ENCODE measurements at regions not wholly inside any gene's neighbourhood (a gene's known extent, or its start where the extent isn't known, plus 50 kb on each side); places are given as distances from the start of the nearest gene placed in this dataset.
A peak's percentile ranks its signal among the peaks of the same experiment; 100 is the strongest.
"Not testable (repeated sequence)": the region's sequence is repeated elsewhere in the genome, so short reads cannot be mapped to it uniquely, and the experiment has no call there.

DNA sequence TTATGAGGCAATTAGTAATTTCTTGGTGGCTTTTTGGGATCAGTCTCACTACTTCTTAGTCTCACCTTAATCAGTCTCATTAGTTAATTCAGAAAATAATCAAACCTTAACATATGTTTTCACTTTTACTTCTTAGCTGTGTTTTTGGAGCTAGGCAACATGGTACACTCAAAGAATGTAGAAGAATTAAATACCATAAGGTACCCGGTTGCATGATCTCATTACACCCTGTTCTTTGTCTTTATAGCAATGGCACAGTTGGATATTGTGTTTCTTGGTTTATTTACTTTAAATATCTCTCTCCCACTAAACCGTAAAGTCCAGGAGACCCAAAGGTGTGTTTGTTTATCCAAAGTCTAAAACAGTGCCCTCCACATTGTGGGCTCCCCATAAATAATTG is 132.3 kb downstream of the TNFSF18 start:
- no peak for DNase-seq (ENCODE audit: low read depth)

DNA sequence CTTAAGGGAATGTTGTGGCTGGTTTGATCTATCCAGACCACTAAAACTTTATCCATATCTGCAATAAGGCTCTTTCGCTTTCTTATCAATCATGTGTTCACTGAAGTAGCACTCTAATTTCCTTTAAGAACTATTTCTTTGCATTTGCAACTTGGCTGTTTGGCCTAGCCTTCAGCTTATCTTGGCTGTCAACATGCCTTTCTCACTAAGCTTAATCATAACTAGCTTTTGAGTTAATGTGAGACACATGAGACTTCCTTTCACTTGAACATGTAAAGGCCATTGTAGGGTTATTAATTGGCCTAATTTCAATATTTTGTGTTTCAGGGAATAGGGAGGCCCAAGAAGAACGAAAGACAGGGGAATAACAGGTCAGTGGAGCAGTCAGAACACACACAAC is 124.7 kb downstream of the TNFSF18 start:
- DNase-seq (ENCODE audit: low read depth) = no peak

DNA sequence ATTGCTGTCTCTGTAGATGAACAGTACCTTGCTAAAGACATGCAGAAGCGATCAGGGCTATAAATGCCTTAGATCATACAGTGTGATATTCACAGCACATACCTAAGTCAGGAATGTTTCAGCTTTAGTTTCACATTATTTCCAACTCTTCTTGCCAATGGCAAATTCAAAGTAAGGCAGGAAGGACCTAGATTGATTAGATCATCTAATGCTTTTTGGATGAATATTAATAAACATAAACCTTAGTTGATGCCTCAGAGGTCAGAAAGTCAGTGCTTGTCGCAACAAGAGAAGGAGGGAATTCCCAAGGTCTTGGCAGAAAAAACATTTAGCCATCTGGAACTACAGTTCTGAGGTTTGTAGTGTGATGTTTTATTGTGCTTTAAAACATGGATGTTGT is 122.3 kb downstream of the TNFSF18 start:
- peak; percentile 49 for DNase-seq (ENCODE audit: low read depth)

DNA sequence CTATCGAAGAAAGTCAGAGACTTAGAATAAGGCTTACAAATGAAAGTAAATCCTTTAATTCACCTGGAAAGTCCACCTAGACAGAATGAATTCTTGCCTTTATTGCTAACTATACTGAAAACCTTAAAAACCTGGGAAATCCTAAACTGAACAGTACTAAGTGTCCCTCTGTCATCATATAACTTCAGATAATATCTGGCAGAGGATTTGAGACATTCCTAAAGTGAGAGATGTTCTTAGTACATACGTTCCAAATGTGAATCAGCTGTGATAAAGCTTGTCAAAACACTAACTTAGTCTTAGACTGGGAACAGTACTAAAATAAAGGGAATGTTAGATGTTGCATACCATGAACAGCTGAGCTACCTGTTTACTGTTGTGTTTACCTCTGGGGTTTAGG is 121.7 kb downstream of the TNFSF18 start:
- DNase-seq (ENCODE audit: low read depth) = no peak

DNA sequence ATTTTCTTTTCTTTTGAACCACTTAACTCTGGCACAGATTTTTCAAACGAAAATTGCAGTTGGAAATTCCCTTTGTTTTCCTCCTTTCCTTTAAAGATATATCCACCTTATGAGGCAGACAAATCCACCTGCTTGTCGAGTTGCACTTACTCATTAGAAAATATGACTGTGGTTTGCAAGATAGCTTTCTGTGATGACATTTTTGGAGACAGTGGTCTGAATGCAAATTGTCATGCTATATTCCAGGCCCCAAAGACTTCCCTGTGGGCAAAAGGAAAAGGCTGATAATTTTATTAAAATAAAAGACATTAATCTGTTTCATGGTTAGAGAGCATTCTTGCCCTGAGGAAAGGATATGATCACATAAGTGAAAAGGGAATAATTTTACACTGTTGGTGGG is 120.6 kb downstream of the TNFSF18 start:
- no peak for DNase-seq (ENCODE audit: low read depth)

DNA sequence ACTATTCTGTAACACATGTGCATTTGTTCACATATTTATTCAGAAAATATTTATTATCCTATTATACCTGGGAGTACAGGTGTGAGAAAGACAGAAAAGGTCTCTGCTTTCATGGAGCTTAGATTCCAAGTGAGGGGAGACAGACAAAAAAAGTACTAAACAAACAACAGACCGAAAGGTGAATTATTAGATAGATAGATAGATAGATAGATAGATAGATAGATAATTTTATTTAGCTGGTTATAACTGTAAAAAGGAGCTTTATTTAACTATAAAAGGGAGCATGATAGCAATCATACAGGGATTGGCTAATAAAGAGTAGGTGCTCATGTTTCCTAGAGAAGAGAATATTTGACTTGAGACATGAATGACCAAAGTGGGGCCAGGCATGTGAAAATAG is 119.4 kb downstream of the TNFSF18 start:
- DNase-seq (ENCODE audit: low read depth) = no peak

DNA sequence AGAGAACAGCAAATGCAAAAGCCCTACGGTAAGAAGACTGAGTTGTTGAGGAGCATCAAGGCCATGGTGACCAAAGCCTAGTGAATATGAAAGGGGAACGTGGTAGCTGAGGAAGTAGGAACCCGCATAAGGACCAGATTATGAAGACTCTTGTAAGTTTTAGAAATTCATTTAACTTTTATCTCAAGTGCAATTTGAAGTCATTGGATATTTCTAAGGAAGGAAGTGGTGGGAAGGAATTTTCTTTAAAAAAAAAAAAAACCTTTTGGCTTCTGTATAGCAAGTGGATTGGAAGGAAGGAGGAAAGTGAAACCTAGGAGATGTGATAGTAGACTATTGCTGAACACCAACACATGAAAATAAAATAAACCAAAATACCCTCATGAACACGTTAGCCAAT is 119.0 kb downstream of the TNFSF18 start:
- no peak for DNase-seq (ENCODE audit: low read depth)

DNA sequence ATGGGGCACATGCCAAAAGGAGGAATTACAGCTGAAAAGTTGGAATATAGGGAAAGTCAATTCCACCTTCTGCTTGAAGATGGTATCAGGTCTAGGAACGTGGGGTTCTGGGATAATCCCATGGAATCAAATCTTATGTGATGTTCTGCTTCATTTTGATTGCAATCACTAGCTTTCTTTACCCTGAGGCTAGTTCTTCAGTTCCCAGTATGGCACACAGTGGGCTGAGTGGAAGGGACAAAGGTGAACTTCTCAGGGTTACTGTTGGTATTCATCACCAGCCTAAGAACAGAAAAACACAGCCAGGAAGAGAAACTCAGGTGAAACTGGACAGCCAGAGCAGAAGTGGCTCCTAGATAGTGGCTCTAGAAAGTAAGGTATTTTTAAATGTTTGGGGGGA is 117.8 kb downstream of the TNFSF18 start:
- peak; percentile 54 for DNase-seq (ENCODE audit: low read depth)

DNA sequence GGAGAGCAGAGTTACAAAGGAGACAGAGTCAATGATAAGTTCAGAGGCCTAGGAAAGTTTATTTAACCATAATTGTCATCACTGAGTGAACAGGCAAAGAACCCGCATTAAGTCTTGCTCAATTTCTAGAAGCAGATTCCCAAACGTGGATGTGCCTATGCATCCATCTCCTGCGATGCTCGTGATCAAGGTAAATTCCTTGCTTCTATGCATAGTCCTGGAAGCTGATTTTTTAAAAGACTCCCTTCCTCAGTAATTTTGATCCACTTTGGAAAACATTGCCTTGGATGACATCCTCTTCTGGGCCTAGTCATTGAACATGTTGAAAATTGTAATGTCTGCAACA is 116.4 kb downstream of the TNFSF18 start:
- no peak for DNase-seq (ENCODE audit: low read depth)

DNA sequence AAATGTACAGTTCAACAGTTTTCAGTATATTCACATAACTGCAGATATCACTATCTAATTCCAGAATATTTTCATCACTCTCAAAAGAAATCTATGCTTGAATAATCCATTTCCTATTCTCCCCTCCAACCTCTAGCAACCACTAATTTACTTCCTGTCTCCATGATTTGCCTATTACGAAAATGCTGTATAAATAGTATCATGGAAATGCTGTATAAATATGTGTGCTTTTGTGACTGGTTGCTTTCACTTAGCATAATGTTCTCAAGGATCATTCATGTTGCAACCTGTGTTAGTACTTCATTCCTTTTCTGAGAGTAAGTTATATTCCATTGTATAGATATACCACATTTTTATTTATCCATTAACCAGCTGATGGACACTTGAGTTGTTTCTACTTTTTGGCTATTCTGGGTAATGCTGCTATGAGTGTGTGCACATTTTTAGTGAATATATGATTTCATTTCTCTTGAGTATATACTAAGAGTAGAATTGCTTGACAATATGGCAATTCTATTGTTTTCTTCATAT is 115.6 kb downstream of the TNFSF18 start:
- peak; percentile 31 for DNase-seq (ENCODE audit: low read depth)

DNA sequence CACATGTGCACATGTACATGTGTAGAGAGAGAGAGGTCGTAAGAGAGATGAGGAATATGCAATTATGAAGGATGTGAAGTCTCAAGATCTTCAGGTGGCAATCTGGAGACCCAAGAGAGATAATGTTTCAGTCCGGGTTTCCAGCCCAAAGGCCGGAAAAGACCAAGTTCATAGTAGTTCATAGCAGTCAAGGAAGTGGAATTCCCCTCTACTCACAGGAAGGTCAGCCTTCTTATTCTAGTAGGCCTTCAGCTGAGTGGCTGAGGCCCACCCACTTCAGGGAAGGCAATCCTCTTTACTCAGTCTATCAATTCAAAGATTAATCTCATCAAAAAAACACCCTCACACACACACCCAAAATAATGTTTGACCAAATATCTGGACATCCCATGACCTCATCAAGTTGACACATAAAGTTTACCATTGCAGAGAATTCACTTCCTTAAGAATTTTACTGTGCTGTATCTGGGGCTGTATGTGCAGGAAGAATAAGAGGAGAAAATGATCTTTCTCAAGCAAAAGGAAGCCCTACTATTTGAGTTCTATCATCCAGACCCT is 114.6 kb downstream of the TNFSF18 start:
- no peak for DNase-seq (ENCODE audit: low read depth)

DNA sequence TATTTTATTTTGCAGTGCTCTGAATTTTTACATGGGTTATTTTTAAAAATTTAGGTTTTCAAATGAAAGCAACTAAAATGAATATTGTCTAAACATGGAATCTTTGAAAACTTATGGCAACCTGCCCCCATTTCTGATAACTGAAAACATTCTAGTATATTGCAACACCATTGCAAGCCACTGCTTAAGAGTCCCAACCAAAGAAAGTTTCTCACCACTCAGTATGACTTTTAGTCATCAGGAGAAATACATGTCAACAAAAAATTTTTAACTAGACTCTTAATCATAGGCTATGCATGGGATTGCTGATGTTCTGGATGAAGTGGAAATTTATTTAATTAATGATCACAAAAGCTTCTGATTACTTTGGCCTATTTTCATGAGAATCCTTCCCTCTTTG is 112.1 kb downstream of the TNFSF18 start:
- no peak for DNase-seq (ENCODE audit: low read depth)

DNA sequence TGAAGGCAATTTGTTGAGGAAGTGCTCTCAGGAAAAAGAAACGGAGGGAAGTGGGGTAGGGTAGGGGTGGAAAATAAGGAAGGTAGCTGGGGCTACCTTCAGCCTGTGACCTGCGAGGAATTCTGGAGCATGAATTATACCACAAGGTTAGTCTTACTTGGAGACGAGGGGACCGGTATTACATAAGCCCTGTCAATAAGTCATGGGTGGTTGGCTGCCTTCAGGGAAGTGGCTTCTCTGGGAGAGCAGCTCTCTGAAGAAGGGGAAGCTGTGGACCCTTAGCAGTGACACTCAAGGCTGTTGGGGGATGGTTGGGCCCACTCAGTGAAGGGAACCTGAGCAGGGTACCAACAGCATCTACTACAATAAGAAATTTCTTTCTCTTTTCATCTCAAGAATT is 111.3 kb downstream of the TNFSF18 start:
- DNase-seq (ENCODE audit: low read depth) = no peak

DNA sequence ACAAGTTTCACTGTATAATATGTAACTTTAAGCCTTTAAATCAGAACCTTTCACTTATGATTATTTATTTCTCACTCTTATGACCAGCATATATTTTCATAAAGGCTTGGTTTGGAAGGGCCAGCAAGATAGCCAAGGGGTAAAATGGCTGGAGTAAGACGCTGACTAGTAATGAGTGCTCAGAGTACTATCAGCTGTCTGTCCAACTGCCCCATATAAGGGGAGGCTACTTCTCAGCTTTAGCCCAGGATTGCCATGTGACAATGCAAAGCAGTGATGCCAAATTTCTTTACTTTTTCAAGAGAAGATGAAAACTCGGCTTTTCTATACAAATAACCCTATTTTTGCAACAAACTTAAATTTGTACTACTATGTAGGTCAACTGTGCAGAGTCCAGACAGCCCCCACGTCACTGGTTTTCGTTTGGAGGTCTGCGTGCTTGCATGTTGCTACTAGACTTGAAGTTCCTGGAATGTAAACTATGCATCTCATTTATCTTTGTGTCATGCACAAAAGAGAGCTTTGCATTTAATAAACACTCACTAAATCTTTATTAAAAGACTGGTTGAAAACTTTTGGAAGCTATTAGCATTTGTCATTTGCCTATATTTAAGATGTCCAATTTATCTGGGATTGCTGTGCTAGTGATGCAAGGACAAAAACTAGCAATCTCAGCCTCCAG is 110.4 kb downstream of the TNFSF18 start:
- peak; percentile 31 for DNase-seq (ENCODE audit: low read depth)

DNA sequence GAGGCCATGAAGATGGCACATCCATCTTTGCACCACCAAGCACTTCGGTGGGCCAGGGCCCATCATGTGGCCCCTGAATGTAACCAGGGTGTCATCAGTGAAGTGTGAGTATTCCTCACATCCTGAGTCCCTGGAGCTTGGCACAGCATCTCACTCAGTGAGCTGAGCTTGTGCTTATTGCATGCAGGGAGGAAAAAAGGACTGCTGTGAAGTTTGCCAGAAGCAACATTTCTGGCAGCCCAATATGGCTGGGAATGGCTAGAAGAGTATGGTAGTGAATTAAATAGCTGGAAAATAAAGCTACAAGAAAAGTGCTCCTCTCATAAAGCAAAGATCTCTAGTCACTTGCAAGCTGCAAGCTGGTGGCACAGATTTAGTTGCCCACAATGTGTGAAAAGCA is 109.3 kb downstream of the TNFSF18 start:
- no peak for DNase-seq (ENCODE audit: low read depth)

DNA sequence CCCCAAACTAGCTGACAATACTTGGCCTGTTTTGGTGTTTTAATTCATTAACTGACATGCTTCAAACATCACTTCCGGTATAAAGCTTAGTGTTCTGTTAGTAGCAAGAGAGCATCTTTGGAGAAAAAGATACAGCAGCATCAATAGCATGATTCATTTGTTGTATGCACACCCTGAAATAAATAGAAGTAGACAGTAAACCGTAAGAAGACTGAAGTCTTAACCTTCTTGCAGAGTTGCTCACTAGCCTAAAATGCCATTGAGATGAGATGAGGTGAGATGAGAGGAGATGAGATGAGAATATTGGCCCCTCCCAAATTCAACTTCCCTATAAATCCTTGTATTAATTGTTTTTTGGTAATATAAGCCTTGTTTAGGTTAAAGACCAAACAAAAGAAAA is 108.8 kb downstream of the TNFSF18 start:
- DNase-seq (ENCODE audit: low read depth) = no peak

DNA sequence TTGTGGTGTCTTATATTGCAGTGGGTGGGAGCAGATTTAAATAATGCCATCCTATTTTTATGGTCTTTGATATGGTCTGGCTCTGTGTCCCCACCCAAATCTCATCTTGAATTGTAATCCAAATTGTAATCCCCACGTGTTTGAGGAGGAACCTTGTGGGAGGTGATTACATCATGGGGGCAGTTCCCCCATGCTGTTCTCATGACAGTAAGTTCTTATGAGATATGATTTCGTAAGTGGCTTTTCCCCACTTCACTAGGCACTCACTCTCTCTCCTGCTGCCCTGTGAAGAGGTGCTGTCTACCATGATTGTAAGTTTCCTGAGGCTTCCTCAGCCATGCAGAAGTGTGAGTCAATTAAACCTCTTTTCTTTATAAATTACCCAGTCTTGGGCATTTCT is 107.6 kb downstream of the TNFSF18 start:
- DNase-seq (ENCODE audit: low read depth) = not testable (repeated sequence)

DNA sequence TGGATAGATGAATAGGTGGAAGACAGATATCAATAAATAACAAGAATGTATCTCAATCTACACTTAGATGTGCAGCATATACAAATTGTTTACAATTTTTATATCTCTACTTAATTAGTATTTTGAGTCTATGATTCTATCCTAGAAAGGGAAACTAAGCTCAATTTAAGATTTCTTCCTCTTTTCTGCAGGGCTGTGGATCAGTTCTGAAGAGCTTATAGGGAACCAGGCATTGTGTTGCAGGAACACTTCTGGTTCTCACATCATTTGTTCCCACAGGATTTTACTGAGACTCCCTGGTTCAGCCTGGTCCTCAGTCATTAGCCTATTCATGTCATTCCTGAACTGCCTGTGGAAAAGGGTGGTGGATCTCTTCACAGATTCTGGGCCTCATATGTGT is 105.8 kb downstream of the TNFSF18 start:
- DNase-seq (ENCODE audit: low read depth) = no peak

DNA sequence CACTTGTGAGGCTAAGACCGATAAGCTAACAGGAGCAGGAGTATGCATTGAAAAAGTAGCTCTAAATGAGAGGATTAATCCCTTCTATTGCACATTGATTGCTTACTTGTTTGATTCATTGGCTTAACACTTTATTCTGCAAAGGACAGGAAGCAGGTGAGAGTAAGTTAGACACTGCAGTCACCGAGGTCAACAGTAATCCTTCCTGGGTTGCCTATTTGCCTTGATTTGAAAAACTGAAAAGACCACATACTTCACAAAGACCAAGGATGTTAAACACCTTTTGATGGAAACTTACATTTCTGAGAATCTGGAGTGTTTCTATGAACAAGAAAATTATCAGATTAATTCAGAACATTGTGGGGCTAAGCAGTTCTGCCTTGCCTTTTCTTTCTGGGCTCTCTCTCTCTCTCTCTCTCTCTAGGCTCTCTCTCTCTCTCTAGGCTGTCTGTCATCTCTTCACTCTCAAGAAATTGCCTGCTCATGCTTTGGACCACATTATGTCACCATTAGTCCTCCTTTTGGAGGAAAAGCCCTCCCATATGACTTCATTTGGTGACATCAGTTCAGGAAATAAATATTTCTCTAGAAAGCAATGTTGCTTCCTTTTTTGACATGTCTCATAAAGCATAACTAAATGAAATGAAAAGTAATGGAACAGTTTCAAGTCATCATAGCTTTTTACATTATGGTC is 103.8 kb downstream of the TNFSF18 start:
- DNase-seq (ENCODE audit: low read depth) = peak; percentile 31

DNA sequence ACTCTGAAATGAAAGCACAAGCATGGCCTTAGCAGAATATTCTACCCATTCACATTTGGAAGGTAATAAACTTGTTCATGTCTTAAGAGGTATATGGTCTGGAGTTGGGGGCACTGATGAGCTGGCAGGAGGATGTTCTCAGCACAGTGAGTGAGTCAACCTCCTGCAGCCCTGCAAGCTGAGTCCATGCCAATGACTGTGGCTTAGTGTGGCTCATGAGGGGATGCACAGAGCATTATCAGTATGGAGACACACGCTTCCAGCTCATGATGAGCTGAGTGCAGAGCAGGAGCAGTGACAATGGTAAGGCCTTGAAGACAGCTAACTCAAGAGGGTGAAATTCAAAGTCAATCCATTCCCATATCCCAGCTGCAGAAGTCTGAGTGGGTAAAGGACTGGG is 102.3 kb downstream of the TNFSF18 start:
- peak; percentile 93 for DNase-seq (ENCODE audit: low read depth)

DNA sequence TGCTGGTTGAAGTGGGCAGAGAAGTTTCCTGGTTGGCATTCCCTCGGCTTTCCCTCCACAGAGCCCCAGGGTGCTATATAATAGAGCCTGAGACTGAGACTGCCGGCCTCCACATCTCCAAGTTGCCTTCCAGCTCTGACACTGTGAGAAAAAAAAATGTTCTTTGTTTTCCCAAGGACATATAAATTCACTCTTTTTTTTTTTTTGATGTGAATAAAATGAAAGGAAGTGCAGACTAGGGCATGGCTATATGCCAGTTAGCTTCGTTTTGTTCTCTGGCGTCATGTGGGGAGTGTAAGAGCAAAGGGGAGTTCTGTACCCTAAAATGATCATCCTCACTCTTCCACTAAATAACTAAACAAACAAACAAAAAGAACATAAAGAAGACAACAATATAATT is 101.6 kb downstream of the TNFSF18 start:
- no peak for DNase-seq (ENCODE audit: low read depth)

DNA sequence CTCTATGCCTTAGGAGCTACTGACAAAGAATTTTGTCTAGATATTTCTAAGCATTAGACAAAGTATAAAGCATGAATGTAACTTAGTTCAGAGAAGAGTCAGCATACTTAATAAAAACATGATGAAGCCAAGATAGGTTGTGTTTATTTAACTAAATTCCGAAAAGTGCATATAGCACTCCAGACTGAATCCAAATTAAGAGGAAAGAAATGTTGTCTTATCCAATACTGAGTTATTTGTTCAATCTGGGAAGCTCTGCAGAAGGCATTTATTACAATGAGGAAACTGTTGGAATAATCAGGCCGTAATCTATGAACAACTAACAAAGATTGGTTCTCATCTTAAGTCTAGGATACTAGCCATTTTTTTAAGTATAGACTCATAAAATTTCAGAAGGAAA is 100.2 kb downstream of the TNFSF18 start:
- DNase-seq (ENCODE audit: low read depth) = no peak

DNA sequence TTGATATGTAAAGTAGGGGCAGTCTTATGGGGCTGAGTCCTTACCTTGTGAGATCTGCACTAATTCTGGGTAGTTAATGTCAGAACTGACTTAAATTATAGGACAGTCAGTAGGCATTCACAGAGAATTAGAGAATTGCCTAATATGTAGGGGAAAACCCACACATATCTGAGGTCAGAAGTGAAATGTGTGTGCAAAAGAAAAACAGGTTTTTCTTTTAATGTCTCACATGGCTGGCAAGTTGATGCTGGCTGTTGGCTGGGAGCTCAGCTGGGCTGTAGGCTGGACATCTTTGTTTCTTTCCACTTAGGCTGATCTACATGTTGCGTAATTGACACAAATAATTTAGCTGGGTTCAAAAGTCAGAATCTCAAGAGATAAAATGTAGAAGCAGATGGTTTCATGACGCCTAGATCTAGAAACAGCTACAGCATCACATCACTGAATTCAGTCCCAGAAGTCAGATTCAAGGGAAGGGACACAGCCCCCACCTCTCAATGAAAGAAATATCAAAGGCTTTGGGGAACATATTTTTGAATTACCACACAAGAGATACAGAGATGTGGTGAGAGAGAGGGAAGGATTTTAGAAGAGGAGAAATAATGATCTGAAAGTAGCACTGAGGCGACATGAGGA is 98.9 kb downstream of the TNFSF18 start:
- DNase-seq (ENCODE audit: low read depth) = peak; percentile 73

Data from RPMI7951 (cell line).